C1 segment of cervical spinal cord (tissue), 14 donors: ENCODE measurements at regions not wholly inside any gene's neighbourhood (a gene's known extent, or its start where the extent isn't known, plus 50 kb on each side); places are given as distances from the start of the nearest gene placed in this dataset.

Experiments used
- DNase-seq, 14 donors: peaks; one replicate each; lab custom pipeline; 2025; lab: John Stamatoyannopoulos, UW

- DNase-seq, result no peak
These were observed 156.5 kb upstream of the MYL2 start for GRCh38 chr12:111076611-111077451.

GRCh38 chr12:111076199-111076598 lies 155.8 kb upstream of the MYL2 start:
- DNase-seq, result no peak

GRCh38 chr12:111074965-111075364 lies 154.6 kb upstream of the MYL2 start:
- no peak for DNase-seq

DNA sequence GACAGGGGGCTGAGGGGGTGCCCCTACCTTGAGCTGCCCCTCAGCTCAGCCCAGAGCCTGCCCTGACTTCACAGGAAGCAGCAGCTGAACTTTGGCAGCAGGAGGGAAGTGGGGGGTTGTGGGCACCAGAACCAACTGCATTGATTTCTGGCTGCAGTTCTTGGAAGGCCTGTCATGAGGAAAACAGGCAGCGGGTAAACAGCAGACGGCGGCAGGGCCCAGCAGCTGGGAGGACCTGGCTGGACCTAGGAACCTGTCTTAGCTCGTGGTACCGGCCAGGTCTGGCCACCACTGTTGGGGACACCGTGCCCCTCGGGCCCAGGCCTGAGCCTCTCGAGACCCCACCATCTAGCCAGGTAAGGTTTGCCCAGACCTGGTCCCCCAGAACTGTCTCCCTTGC lies 154.2 kb upstream of the MYL2 start:
- no peak for DNase-seq

DNA sequence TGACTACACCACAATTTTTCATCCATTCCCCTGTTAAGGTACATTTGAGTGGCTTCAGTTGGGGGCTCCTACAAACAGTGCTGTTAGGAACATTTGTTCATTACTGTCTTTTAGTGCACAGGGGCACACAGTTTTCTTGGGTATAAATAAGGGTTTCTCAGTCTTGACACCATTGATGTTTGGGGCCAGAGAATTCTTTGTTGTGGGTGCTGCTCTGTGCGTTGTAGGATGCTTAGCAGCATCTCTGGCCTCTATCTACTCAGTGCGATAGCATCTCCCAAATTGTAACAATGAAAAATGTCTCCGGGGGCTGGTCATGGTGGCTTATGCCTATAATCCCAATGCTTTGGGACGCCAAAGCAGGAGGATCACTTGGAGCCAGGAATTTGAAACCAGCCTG lies 153.0 kb upstream of the MYL2 start:
- DNase-seq, result no peak

DNA sequence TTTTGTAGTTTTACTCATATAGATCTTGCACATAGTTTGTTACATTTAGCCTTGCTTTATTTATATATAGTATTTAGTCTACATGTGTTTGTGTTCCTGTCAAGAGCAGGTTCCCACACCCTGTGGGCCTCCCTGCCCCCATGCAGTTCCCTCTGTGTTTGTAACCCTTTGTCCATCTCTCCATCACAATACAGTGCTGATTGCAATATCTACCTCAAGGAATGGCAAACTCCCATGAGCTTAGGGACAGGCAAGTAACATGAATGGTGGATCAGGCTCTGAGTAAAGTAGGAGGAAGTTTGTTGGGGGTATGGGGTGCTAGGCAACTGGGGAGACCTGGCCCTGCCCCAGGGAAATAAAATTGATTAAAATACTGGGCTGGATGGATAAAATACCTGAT lies 151.9 kb upstream of the MYL2 start:
- DNase-seq, result no peak

- no peak for DNase-seq
These were observed 149.5 kb upstream of the MYL2 start for GRCh38 chr12:111069886-111070285.

DNA sequence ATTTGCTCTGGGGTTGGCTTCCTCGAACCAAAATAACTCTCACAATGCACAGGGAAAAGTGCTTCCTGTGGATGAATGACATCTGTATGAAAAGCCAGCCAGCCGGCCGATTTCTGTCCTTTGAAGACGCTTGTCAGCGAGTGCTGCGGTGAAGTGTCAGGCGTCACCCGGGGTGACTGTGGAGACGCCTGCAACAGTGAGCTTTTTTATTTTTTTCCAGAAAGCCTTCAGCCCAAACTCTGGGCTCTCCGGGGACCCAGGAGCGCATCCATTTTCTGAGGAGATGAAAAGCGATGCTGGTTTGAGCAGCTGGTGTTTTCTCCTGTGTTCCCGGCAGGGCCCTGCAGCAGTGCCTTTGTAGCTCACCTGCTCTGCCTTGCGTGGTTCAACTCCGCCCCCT lies 147.9 kb upstream of the MYL2 start:
- no peak for DNase-seq

GRCh38 chr12:111067498-111067897 lies 147.1 kb upstream of the MYL2 start:
- DNase-seq, result no peak

DNA sequence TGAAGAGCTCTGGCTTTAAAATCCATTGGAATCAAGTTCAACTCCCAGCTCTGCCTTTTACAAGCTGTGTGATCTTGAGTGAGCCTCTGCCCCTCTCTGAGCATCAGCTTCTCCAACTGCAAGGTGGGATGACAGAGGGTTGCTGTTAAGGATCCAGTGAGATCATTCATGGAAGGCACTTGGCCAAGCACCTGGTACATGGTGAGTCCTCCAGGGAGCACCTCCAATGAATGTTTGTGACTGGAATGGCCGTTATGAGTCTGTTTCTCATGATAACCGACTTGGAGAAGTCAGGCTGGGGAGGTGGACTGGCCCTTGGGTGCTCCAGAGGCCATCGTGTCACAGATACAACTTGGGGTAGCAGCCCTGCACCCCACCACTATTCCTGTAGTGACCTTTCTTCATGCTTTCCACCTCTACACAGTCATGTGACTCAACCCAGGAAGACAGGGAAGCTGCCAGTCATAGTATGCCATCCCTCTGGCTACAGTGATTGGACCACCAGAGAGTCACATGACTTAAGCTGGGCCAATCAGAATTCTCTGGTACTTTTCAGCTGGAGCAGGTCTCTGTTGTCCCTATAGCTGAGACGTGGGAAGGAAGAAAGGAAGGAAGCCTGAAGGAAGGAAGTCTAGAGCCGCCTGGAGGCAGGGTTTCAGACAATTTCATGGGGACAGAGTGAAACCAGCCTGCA lies 146.5 kb upstream of the MYL2 start:
- DNase-seq, result no peak

DNA sequence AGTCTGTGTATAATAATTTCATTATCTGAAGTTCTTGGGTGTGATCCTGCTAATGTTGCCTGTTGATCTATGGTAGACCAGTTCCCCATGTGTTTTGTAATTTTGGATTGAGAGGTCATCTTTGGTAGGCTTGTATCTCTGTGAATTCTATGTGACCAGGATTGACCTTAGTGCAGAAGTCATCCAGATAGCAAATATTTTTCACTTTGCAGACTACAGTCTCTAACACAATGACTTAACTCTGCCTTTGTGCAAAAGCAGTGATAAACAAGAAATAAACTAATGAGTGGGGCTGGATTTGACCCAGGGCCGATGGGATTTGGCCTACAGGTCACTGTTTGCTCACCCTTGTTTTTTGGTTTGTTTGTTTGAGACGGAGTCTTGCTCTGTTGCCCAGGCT lies 144.6 kb upstream of the MYL2 start:
- DNase-seq, result no peak

GRCh38 chr12:111064154-111064553 lies 143.8 kb upstream of the MYL2 start:
- DNase-seq, result no peak

- no peak for DNase-seq
These were observed 143.1 kb upstream of the MYL2 start for GRCh38 chr12:111063295-111064026.

DNA sequence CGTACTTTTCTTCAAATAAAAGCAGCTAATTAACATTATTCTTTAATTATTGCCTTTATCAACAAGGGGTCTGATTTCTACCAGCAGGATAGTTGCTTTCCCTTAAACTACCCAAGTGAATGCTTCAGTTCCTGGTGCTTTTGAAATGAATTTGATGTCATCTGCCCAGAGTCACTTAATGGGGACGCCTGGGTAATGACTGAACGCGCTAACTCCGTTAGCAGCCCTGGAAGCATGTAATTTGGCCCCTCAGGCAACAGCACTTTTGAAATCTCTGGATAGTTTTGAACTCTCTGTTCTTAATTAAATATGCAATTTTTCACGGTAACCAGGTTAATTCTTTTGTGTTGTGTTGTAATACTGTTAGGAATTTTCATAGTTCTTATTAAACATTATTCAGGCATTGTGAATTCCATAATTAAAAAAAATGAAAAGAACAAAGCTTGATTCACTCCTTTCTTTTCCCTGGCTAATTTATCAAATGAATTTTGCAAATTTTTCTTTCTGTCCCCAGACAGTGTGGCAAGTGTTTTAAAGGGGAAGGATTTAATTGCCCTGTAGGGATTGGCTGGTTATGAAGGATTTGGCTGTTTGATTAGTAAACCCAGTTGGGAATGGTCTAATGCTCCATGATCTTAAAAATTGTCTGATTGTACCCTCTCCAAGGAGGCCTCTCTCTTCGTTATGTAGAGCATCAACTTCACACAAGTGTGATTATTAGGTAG lies 137.5 kb upstream of the MYL2 start:
- DNase-seq, result no peak

GRCh38 chr12:111056618-111057521 lies 136.5 kb upstream of the MYL2 start:
- DNase-seq, result no peak

GRCh38 chr12:111055181-111055880 lies 135.0 kb upstream of the MYL2 start:
- no peak for DNase-seq

DNA sequence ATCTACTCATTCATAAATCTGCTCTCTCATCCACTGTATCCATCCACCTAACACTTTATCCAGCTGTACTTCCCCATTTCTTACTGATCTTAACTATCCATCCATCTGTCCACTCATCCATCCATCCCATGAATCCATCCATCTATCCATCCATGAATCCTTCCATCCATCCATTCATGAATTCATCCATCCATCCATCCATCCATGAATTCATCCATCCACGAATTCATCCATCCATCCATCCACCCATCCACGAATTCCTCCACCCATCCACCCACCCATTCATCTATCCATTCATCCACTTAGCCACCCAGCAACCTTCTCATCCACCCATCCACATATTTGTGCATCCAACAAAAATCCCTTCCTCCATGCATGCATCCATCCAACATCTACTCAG lies 128.6 kb upstream of the MYL2 start:
- no peak for DNase-seq

GRCh38 chr12:111046896-111047295 lies 126.5 kb upstream of the MYL2 start:
- DNase-seq, result no peak

- DNase-seq, result no peak
These were observed 125.6 kb upstream of the MYL2 start for GRCh38 chr12:111045941-111046340.

- DNase-seq, result no peak
These were observed 120.7 kb upstream of the MYL2 start for GRCh38 chr12:111041091-111041490.
